Fibroblast of mammary gland (primary cell): ENCODE measurements at regions not wholly inside any gene's neighbourhood (a gene's known extent, or its start where the extent isn't known, plus 50 kb on each side); places are given as distances from the start of the nearest gene placed in this dataset.
"Not testable (repeated sequence)": the region's sequence is repeated elsewhere in the genome, so short reads cannot be mapped to it uniquely, and the experiment has no call there.

Source experiments
- DNase-seq: peaks from one replicate; pipeline ENCODE4 v3.0.0-alpha.2; 2010; ENCODE audit warnings: low read depth
- H3K4me3 ChIP-seq: 2 replicates; pipeline ENCODE4 v1.5.1; 2011; ENCODE audit warnings: low read depth, mild to moderate bottlenecking, low read length, moderate library complexity; ENCODE audit not compliant: control insufficient read depth
- TF ChIP-seq, protein P1 (sequence below): conservative IDR thresholded peaks from 2 replicates; pipeline ENCODE4 v1.5.1; 2011; ENCODE audit warnings: low read depth, low read length, inconsistent platforms; ENCODE audit not compliant: control insufficient read depth, insufficient read depth

DNA sequence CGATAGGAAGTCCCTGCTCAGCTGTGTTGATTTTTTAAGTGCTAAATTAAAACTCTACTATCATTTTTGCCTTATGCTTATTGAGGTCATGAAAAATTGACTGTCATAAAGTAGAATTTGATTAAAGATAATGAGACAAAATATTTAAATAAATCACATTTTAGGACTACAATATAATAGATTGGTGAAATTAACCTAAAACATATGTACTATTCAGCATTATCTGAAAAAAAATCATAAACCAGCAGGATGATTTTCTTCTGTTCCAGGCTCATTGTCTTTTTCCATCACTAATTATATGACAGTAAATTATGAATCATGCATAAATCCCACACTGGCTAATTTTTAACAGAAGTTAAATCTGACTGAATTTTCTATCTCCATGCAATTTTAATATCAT lies 373.6 kb upstream of the NRSN1 start:
- no peak for DNase-seq
- H3K4me3 ChIP-seq = no peak overlapping the region
- TF ChIP-seq, protein P1, sequence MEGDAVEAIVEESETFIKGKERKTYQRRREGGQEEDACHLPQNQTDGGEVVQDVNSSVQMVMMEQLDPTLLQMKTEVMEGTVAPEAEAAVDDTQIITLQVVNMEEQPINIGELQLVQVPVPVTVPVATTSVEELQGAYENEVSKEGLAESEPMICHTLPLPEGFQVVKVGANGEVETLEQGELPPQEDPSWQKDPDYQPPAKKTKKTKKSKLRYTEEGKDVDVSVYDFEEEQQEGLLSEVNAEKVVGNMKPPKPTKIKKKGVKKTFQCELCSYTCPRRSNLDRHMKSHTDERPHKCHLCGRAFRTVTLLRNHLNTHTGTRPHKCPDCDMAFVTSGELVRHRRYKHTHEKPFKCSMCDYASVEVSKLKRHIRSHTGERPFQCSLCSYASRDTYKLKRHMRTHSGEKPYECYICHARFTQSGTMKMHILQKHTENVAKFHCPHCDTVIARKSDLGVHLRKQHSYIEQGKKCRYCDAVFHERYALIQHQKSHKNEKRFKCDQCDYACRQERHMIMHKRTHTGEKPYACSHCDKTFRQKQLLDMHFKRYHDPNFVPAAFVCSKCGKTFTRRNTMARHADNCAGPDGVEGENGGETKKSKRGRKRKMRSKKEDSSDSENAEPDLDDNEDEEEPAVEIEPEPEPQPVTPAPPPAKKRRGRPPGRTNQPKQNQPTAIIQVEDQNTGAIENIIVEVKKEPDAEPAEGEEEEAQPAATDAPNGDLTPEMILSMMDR = no peak

GRCh38 chr6:23754197-23754596 lies 371.8 kb upstream of the NRSN1 start:
- DNase-seq = peak; percentile 5
- no peak overlapping the region for H3K4me3 ChIP-seq
- TF ChIP-seq, protein P1 = peak; percentile 9

GRCh38 chr6:23775127-23775526 lies 350.9 kb upstream of the NRSN1 start:
- TF ChIP-seq, protein P1 = no peak
- H3K4me3 ChIP-seq = no peak overlapping the region
- DNase-seq = peak; percentile 0

GRCh38 chr6:23783901-23784300 lies 342.1 kb upstream of the NRSN1 start:
- TF ChIP-seq, protein P1 = no peak
- no peak for DNase-seq
- no peak overlapping the region for H3K4me3 ChIP-seq

GRCh38 chr6:23784301-23784919 lies 341.6 kb upstream of the NRSN1 start:
- peak; percentile 10 for DNase-seq
- no peak overlapping the region for H3K4me3 ChIP-seq
- TF ChIP-seq, protein P1 = no peak

DNA sequence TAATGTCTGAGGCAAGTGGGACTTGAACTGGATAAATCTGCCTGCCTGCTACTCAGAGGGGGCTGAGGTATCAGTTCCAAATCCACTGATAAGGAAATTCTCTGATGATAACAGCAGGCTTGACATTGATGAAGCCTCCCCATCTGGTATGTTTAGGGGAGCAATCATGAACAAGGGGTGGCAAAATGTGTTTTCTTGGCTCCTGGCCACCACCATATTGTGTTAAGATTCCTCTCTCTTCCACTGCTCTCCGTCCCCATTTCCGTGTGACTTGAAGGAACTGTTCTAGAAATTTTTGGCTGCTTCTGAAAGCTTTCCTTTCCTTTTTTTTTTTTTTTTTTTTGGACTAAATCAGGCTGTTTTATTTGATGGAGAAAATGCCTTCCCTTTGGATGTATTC lies 335.3 kb upstream of the NRSN1 start:
- TF ChIP-seq, protein P1 = no peak
- DNase-seq = no peak
- no peak overlapping the region for H3K4me3 ChIP-seq

GRCh38 chr6:23797041-23797440 lies 329.0 kb upstream of the NRSN1 start:
- H3K4me3 ChIP-seq = no peak overlapping the region
- TF ChIP-seq, protein P1 = no peak
- DNase-seq = no peak

GRCh38 chr6:23804289-23804688 lies 321.7 kb upstream of the NRSN1 start:
- not testable (repeated sequence) for DNase-seq, H3K4me3 ChIP-seq

DNA sequence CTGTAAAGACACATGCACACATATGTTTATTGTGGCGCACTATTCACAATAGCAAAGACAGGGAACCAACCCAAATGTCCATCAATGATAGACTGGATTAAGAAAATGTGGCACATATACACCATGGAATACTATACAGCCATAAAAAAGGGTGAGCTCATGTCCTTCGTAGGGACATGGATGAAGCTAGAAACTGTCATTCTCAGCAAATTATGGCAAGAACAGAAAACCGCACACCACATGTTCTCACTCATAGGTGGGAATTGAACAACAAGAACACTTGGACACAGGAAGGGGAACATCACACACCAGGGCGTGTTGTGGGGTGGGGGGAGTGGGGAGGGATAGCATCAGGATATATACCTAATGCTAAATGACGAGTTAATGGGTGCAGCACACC lies 304.9 kb upstream of the NRSN1 start:
- not testable (repeated sequence) for DNase-seq, H3K4me3 ChIP-seq
